Heart left ventricle (tissue), 13 donors: ENCODE measurements at regions not wholly inside any gene's neighbourhood (a gene's known extent, or its start where the extent isn't known, plus 50 kb on each side); places are given as distances from the start of the nearest gene placed in this dataset.

Source experiments
- CTCF ChIP-seq, 12 donors: fragments of 200-600 bp; sonication (generic) in 4 of 12; IDR thresholded peaks; one replicate each; pipeline versions ENCODE4 v1.5.0 to v1.8.0; 2018 to 2022; ENCODE audit warnings: antibody characterized with exemption in 12 of 12, mild to moderate bottlenecking in 5 of 12
- POLR2A ChIP-seq, 2 donors: fragments of 450-650 bp; IDR thresholded peaks; one replicate each; pipeline ENCODE4 v1.6.1; 2017; ENCODE audit warnings: antibody characterized with exemption in 2 of 2, mild to moderate bottlenecking in 2 of 2, moderate library complexity in 2 of 2
- donor health status: ischemic (EF 13 %, LVEDD 7.1; RV severe dilation, severe dysfunction).
- donor health status: DM: no; HTN: yes; CAD: no.
- donor health status: DM: no; HTN: no; CAD: no.
- donor health status: ischemic (EF 25% LVEDD 6.9; RV normal size, moderate dysfunction).
- donor health status: ischemic (EF 25% LVEDD 5.7; RV mildly dilated, moderate dysfunction).
- donor health status: ischemic (EF 35%, LVEDD 5.7; RV mildly dilated, moderate dysfunction).
- donor health status: nonischemic (EF 11% LVEDD 7.7; RV severe dilation, severe dysfunction).
- donor health status: DM: yes; HTN: yes; CAD: no.
- donor health status: PGD.
- donor health status: ischemic (EF 29% LVEDD 5.4; RV normal size, mild dysfunction).
- donor health status: nonischemic (EF 23%, LVEDD 6.1; RV moderate dilation, normal function).

DNA sequence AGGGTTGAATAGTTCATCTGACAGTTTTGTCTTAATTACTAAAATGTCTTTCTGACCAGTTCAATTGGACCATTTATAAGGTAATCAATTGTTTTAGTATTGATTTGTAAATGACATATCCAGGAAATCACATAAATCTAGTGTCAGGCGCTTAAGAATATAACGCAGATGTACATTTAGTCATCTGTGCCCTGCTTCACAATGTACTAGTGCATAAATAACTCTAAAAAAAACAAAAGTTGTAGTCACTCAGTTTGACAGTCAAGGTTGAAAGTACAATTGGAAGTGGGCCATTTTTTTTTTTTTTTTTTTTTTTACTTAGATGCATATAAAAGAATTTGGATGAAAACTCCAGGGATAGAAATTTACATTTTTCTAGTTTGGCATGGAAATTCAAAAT, 490.4 kb downstream of the PTPRC start:
- no peak for TF ChIP-seq CTCF (IDR thresholded peaks at IDR 0.05)
- TF ChIP-seq POLR2A (IDR thresholded peaks at IDR 0.05) = no peak
